ENCODE measurements at regions not wholly inside any gene's neighbourhood (a gene's known extent, or its start where the extent isn't known, plus 50 kb on each side); places are given as distances from the start of the nearest gene placed in this dataset.

DNA sequence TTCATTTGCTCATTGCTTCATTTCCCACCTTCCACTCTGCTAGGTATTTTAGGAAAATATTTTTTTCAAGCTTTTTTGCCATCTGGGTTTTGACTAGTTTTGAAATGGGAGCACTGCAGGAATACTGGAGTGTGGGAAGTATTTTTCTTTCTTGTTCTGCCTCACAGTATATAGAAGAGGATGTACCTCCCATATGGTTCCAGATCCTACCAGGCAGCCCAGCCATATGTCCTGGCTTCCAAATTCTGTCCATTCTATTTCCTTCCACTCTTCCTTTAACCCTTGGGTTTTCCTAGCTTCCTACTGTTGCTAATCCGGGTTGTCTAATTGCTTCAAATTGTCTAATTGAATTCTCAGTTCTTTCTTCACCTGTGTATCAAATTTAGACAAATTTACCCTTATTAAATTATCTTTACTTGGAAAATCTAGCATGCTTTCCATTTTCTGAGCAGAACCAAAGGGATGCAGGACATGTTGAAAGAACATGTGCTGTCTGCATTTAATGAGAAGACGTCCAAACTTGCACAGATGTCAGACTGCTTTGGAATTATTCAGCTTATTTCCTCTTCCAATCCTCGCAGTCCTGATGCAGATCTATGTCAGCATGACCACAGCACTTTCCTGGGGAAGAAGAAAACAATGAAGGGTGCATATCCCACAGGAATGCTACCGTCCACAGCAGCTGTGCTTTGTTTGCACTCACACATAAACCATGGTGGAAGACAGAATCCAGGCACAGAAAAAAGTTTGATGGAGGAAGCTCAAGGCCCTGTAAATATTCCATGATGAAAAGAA, 1273.9 kb upstream of the MAP3K7 start:
- Histone ChIP-seq H3K36me3 (ENCODE audit: low read depth, low read length) (no peaks in the 10 kb centered on the region), H3K9ac (ENCODE audit: low read length) (no peak overlapping the region), H3K4me3 (ENCODE audit: low read length) (no peak overlapping the region), H4K20me1 (ENCODE audit: low read length) (no peaks in the 10 kb centered on the region), H2AFZ (ENCODE audit: low read length) (no peak overlapping the region), H3F3A (ENCODE audit: low read length, unreplicated experiment) (no peaks in the 10 kb centered on the region), H3K79me2 (ENCODE audit: low read length) (no peaks in the 10 kb centered on the region), H3K4me2 (ENCODE audit: low read length) (no peak overlapping the region), H3K9me3 (ENCODE audit: low read length) (no peaks in the 10 kb centered on the region), H3K27me3 (ENCODE audit: low read length) (no peaks in the 10 kb centered on the region), H3K27ac (ENCODE audit: low read length) (no peak overlapping the region), H3K4me1 (ENCODE audit: insufficient read depth, low read length) (no peaks in the 10 kb centered on the region), H3K9me2 (replicated peaks; ENCODE audit: low read length) (no peaks in the 10 kb centered on the region)
- DNase-seq (no peak), ATAC-seq (no peak)
- BruUV-seq (replicated peaks), result no TSS peak
- CTCF ChIA-PET, result no interaction called here
- POLR2A ChIA-PET (ENCODE audit: unreplicated experiment), result no interaction called here
- TF ChIP-seq, protein P1, sequence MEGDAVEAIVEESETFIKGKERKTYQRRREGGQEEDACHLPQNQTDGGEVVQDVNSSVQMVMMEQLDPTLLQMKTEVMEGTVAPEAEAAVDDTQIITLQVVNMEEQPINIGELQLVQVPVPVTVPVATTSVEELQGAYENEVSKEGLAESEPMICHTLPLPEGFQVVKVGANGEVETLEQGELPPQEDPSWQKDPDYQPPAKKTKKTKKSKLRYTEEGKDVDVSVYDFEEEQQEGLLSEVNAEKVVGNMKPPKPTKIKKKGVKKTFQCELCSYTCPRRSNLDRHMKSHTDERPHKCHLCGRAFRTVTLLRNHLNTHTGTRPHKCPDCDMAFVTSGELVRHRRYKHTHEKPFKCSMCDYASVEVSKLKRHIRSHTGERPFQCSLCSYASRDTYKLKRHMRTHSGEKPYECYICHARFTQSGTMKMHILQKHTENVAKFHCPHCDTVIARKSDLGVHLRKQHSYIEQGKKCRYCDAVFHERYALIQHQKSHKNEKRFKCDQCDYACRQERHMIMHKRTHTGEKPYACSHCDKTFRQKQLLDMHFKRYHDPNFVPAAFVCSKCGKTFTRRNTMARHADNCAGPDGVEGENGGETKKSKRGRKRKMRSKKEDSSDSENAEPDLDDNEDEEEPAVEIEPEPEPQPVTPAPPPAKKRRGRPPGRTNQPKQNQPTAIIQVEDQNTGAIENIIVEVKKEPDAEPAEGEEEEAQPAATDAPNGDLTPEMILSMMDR (conservative IDR thresholded peaks at IDR 0.05; ENCODE audit: low read depth, low read length), result no peak
- TF ChIP-seq EZH2 (IDR thresholded peaks at IDR 0.05; ENCODE audit: low read length, unreplicated experiment) (no peak), EZH2phosphoT487 (IDR thresholded peaks at IDR 0.05; ENCODE audit: borderline replicate concordance, low read length) (no peak)
- intact Hi-C loops (cut with micrococcal nuclease), result no loop called here

DNA sequence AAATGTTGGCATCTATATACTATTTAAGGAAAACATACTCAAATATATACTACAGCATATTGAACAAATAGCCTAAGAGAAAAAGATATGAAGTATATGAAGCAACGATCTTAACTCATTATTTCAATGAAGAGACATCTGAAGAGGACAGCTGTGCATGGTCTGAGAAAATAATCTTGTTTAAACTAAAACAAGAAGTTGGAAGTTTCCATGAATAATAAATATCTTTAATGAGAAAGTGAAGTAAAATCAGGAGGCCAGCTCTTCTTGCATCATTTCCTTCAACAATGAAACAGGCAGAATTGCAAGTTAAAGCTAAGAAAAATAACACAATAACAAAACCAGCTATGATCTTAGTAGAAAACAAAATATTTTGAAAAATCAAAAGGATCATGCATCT, 1265.4 kb upstream of the MAP3K7 start:
- ChIA-PET CTCF (no interaction called here), POLR2A (ENCODE audit: unreplicated experiment) (no interaction called here)
- Histone ChIP-seq H3K36me3 (ENCODE audit: low read depth, low read length) (no peaks in the 10 kb centered on the region), H3K9ac (ENCODE audit: low read length) (no peak overlapping the region), H3K27ac (ENCODE audit: low read length) (no peak overlapping the region), H3F3A (ENCODE audit: low read length, unreplicated experiment) (no peaks in the 10 kb centered on the region), H4K20me1 (ENCODE audit: low read length) (no peaks in the 10 kb centered on the region), H3K9me2 (replicated peaks; ENCODE audit: low read length) (no peaks in the 10 kb centered on the region), H3K9me3 (ENCODE audit: low read length) (no peaks in the 10 kb centered on the region), H3K4me2 (ENCODE audit: low read length) (no peak overlapping the region), H2AFZ (ENCODE audit: low read length) (no peak overlapping the region), H3K4me3 (ENCODE audit: low read length) (no peak overlapping the region), H3K79me2 (ENCODE audit: low read length) (no peaks in the 10 kb centered on the region), H3K27me3 (ENCODE audit: low read length) (no peaks in the 10 kb centered on the region), H3K4me1 (ENCODE audit: insufficient read depth, low read length) (no peaks in the 10 kb centered on the region)
- no TSS peak for BruUV-seq (replicated peaks)
- TF ChIP-seq EZH2phosphoT487 (IDR thresholded peaks at IDR 0.05; ENCODE audit: borderline replicate concordance, low read length) (no peak), EZH2 (IDR thresholded peaks at IDR 0.05; ENCODE audit: low read length, unreplicated experiment) (no peak)
- TF ChIP-seq, protein P1 (conservative IDR thresholded peaks at IDR 0.05; ENCODE audit: low read depth, low read length), result no peak
- DNase-seq (no peak), ATAC-seq (no peak)
- intact Hi-C loops (cut with micrococcal nuclease), result no loop called here

- Histone ChIP-seq H3K9me2 (replicated peaks; ENCODE audit: low read length) (no peaks in the 10 kb centered on the region), H3K27ac (ENCODE audit: low read length) (no peak overlapping the region), H3K4me1 (ENCODE audit: insufficient read depth, low read length) (no peaks in the 10 kb centered on the region), H3F3A (ENCODE audit: low read length, unreplicated experiment) (no peaks in the 10 kb centered on the region), H3K27me3 (ENCODE audit: low read length) (no peaks in the 10 kb centered on the region), H4K20me1 (ENCODE audit: low read length) (no peaks in the 10 kb centered on the region), H3K9me3 (ENCODE audit: low read length) (no peaks in the 10 kb centered on the region), H3K4me2 (ENCODE audit: low read length) (no peak overlapping the region), H3K4me3 (ENCODE audit: low read length) (no peak overlapping the region), H2AFZ (ENCODE audit: low read length) (no peak overlapping the region), H3K9ac (ENCODE audit: low read length) (no peak overlapping the region), H3K79me2 (ENCODE audit: low read length) (no peaks in the 10 kb centered on the region), H3K36me3 (ENCODE audit: low read depth, low read length) (no peaks in the 10 kb centered on the region)
- intact Hi-C loops (cut with micrococcal nuclease), result no loop called here
- POLR2A ChIA-PET (ENCODE audit: unreplicated experiment), result no interaction called here
- TF ChIP-seq, protein P1 (conservative IDR thresholded peaks at IDR 0.05; ENCODE audit: low read depth, low read length), result no peak
- TF ChIP-seq EZH2phosphoT487 (IDR thresholded peaks at IDR 0.05; ENCODE audit: borderline replicate concordance, low read length), result no peak
- CTCF ChIA-PET, result no interaction called here
- DNase-seq (no peak), ATAC-seq (no peak)
- no TSS peak for BruUV-seq (replicated peaks)
Measured at GRCh38 chr6:91834813-91835212, 1247.9 kb upstream of the MAP3K7 start.

Data from PC-3 (cell line).